GM18498 (cell line): ENCODE measurements at regions not wholly inside any gene's neighbourhood (a gene's known extent, or its start where the extent isn't known, plus 50 kb on each side); places are given as distances from the start of the nearest gene placed in this dataset.
"Not testable (repeated sequence)": the region's sequence is repeated elsewhere in the genome, so short reads cannot be mapped to it uniquely, and the experiment has no call there.

Source experiments
- ATAC-seq: cut with Tn5 transposase; IDR thresholded peaks from one replicate; pipeline ENCODE4 v1.9.1; 2021; ENCODE audit warnings: mild to moderate bottlenecking, moderate library complexity; ENCODE audit not compliant: unreplicated experiment

DNA sequence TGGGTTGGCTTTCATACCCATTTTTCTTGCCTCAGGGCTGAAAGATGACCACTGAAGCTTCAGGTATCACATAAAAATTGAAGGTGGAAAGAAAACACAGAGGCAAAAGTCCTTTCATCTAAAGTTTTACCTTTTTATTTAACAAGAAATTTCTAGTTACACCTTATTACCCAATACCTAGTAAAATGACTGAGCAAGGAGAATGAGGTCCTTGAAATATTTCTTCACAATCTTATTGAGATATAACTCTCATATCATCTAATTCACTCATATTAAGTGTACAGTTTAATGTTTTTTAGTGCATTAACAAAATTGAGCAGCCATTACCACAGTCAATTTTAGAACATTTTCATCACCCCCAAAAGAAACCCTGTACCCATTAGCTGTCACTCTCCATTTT lies 112.9 kb upstream of the ADTRP start:
- ATAC-seq = no peak

DNA sequence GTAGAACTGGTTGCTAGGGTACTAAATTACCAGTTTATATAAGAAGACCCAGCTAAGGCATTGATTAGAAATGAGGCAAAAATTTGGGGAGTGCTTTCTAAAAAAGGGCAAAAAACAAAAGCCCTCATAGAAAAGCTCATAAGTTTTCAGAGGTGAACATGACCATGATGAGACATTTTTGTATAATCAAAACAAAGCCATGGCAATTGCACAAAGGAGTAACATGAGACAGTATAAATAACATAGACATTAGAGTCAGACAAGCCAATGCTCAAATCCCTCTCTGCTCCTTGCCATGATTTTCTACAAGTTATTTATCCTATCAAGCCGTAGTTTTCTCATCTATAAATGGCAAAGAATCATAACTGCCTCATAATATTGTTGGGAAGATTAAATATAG lies 112.2 kb upstream of the ADTRP start:
- no peak for ATAC-seq

DNA sequence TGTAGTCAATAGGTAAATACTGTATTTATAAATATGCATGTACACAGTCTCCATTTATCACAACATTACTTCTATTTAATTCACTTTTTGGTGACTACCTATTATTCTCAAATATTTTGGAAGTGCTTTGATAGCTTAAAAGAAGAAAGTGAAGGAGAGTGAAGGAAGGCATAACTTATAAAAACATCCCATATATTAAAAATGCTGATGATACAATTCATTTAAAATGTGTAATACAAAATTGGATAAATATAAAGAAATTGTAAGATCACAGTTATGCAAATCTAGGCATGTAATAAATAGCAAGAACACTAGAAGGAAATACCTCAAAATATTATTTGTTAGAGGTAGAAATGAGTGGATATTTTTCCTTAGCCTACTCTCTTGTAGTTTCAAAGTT lies 111.6 kb upstream of the ADTRP start:
- no peak for ATAC-seq

DNA sequence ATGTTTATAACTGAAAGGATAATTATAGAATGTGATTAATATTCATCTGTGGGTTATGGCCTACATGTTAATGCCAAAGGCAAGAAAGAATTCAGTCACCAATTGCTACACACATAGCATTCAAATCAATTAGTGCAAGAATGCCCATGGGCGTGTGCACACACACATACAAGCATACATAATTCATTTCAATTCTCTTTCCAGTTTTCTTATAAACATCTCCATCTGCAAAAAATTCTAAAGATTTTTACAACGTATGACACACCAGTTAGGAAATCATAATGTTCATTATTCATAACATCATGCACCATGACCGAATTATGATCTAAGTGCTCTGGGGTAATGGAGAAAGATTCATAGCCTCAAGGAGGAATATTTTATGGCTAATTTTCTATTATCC lies 111.0 kb upstream of the ADTRP start:
- no peak for ATAC-seq

DNA sequence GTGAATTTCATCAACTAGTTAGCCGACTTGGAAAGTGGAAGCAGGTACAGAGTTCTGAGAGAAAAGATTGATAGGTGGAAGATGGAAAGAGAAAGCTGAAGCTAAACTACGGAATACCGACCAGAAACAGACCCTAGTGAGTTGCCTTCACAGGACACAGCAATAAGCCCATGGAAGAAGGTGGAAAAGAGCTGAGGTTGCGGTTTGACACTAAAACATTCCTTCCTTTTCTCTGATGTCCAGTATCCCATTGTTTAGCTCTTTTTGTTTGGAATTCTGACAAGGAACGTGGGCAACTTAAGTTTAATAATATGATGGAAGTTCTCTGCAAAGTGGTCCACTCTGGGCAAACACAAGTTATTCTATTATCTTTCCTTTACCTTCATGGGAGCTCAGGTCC lies 110.1 kb upstream of the ADTRP start:
- ATAC-seq = no peak

DNA sequence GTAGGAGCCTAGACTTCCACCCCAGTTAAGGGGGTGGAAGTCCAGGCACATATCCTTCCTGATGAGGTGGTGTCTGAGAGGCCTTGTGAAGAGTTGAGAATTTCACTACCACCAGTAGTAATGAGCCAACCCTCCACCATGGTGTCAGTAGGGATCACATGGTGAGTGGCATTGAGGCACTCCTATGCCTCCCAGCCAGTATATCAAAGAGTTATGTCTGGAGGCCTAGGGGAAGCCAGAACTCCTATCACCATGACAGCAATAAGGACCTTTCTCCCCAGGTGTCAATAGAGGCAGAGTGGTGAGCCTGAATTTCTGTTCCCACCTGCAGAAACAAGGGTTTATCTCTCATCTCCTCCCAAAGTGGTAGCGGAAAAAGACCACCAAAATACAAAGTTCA lies 106.6 kb upstream of the ADTRP start:
- no peak for ATAC-seq

DNA sequence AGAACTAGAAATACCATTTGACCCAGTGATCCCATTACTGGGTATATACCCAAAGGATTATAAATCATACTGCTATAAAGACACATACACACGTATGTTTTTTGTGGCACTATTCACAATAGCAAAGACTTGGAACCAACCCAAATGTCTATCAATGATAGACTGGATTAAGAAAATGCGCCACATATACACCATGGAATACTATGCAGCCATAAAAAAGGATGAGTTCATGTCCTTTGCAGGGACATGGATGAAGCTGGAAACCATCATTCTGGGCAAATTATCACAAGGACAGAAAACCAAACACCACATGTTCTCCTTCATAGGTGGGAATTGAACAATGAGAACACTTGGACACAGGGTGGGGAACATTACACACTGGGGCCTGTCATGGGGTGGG lies 104.9 kb upstream of the ADTRP start:
- ATAC-seq = not testable (repeated sequence)

DNA sequence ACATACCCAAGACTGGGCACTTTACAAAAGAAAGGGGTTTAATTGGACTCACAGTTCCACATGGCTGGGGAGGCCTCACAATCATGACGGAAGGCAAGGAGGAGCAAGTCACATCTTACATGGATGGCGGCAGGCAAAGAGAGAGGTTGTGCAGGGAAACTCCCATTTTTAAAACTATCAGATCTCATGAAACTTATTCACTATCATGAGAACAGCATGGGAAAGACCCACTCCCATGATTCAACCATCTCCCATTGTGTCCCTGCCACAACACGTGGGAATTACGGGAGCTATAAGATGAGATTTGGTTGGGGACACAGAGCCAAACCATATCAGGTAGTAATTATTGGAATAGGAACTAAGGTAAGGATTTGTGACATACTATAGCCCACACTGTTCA lies 101.6 kb upstream of the ADTRP start:
- not testable (repeated sequence) for ATAC-seq

DNA sequence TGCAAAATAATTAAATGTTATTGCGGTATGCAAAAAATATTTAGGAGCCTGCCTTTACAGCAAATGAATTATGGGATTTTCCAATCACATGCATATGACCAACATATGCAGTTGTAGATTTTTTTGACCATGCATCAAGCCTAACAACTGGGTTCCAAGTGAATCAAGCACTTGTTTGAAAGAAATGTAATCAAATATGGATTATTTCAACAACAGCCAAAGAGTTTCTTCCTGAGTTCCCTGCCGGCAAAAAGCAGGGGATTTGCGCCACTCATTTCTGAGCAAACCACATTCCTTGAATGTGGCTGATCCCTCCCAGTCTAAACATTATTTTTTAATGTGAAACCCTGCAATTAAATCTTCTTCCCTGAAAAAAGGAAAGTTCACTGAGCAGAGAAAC lies 100.1 kb upstream of the ADTRP start:
- ATAC-seq = no peak

DNA sequence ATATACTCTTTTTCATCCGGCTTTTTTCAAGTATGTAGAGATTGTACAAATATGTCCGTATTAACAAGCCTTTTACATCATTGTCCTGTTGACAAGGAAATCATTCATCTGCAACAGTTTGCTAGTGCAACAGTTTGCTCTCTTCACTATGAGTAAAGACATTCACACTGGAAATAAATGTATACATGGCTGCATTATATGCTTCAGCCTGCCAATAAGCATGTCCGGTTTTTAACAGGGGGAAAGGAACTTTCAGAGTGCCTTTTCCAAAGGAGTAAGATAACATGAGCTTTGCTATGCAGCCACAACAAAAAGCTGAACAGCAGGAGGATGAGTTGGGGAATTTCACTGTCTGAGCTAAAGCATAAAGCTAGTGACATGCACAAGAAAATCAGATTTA lies 99.4 kb upstream of the ADTRP start:
- no peak for ATAC-seq

DNA sequence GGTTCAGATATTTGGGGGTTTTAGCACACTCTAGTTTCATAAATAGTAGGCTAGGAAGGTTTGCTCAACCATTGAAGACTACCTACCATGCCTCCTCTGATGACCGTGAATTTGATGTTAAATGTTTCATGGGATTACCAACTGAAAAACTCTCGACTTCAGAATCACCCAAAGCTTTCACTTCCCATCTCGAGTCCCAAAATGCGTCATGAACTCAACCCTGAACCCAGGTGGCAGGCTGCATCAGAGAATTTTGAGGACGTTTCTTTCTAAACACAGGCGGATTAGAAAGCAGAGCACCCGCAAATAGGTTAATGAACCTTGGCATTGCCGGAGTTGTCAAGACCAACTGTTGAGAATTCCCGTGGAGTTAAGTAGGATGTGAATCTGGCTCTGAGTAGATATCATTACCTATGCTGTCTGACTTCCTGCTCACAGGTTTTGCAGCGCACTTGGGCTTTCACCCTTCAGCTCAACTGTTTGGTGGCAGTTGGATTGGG lies 98.4 kb upstream of the ADTRP start:
- ATAC-seq = peak; percentile 83

DNA sequence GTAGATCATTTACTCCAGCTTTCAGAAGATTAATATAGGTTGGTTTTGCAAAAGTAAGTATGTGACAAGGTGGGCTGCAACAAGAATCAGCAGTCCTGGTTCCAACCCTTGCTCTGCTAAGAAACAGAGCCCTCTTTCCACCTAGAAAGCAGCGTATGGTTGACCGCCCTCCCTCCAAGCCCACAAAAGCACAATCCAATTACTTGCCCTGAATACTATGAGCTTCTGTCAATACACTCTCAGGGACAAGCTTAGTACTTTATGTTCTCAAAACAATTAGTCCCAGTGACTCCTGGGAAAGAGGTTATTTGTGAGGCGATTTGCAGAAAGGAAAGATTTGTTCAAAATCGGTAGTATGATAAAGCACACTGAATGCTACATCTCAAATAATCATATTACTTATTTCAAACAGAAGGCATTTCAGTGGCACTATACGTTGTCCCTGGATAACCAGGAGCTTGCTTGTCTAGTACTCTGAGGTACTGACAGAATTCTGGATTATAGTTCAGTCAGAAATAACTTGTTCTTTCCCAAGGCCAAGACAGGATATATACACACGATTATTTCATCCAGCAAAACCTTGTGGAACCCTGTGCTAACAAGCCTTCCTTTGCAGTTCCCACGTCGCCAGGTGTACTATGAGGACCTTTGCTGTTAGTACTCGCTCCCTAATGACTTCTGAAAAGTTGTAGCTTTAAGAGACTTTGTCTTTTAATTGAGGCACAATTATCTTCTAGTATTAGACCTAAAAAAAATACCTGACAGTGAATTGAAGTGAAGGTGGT lies 96.9 kb upstream of the ADTRP start:
- ATAC-seq = no peak

DNA sequence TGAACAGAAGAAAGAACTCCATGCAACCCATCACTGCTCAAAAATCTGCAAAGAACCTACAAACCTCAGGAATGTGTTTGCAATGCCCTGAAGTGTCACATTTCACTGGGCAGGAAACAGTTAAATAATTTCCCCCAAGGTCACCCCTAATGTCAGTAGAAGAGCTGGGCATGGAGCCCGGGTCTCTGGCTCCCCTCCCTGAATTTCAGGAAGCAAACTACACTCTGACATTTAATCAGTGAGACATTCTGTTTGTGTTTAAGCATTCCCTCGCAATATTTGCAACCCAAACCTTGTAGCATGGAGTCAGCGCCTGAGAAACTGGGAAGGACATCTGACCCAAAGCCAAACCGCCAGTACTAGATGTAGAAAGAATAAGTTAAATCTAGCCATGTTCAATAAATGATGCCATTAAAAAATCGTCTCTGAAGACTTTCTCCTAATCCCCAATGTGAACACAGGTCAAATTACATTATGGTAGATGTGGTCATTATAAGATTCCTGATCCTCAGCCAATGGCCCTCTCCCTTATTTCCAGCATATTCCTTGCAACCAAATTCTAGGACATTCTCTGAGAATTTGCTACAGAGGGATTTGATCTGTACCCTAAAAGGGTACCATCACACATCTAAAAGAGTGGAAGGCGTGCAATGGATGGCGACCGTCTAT lies 91.2 kb upstream of the ADTRP start:
- ATAC-seq = no peak

DNA sequence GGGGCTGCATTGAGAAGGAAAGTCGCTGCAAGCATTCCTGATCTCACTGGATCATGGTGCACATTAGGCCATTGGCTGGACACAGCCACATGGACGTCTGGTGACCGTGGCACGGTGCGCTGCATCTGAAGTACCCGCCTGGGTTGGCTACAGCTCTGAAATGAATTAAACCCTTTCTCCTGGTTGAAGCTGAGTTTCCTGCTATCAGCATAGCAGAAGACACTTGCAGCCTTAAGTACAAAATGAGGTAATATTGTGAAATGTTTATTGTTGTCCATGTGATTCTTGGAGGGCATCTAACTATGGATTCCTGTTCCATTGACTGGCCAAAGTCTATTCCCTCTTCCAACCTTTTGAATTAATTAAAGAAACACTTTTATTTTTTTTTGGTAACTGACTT lies 89.8 kb upstream of the ADTRP start:
- ATAC-seq = no peak

DNA sequence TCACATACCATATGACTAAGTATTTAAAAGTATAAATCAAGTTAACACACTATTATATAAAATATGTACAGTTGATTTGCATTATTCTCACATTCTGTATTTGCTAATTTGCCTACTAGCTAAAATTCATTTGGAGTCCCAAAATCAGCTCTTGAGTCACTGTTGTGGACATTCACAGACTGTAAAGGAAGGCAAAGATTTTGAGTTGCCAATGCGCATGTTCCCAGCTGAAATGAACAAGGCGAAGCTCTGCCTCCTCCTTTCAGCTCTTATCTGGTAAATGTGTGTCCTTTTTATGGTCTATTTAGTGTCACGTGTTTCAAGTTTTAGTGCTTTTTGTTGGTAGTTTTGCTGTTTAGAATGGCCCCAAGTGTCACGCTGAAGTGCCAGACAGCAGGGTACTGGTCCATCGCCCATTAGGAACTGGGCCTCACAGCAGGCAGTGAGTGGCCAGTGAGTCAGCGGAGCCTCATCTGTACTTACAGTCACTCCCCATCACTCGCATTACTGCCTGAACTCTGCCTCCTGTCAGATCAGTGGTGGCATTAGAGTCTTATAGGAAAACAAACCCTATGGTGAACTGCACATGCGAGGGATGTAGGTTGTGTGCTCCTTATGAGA lies 87.2 kb upstream of the ADTRP start:
- ATAC-seq = no peak

DNA sequence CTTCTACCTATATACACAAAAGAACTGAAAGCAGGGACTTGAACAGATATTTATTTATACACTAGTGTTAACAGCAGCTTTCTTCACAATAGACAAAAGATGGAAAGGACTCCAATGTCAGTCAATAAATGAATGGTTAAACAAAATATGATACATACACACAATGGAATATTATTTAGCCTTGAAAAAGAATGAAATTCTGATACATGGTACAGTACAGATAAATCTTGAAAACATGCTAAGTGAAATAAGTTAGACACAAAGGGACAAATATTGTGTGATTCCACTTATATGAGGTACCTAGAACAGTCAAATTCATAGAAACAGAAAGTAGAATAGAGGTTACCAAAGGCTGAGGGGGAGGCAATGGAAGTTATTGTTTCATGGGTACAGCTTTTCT lies 79.8 kb upstream of the ADTRP start:
- ATAC-seq = no peak

DNA sequence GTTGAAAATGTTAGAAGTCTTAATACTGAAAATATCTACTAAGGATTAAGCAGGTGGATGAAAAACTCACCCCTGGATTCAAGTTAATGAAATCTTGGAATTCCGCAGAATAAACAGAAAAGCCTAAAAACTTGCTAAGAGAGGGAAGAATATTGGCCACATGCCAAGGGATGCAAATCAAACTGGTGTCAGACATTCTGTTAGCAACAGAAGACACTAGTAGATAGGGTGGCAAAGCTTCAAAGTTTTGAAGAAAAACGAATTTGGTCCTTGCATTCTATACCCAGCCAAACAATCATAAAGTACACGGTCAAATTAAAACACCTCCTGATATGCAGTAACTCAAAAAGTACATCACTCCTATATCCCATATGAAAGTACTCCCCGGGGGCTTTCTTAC lies 77.1 kb upstream of the ADTRP start:
- no peak for ATAC-seq

DNA sequence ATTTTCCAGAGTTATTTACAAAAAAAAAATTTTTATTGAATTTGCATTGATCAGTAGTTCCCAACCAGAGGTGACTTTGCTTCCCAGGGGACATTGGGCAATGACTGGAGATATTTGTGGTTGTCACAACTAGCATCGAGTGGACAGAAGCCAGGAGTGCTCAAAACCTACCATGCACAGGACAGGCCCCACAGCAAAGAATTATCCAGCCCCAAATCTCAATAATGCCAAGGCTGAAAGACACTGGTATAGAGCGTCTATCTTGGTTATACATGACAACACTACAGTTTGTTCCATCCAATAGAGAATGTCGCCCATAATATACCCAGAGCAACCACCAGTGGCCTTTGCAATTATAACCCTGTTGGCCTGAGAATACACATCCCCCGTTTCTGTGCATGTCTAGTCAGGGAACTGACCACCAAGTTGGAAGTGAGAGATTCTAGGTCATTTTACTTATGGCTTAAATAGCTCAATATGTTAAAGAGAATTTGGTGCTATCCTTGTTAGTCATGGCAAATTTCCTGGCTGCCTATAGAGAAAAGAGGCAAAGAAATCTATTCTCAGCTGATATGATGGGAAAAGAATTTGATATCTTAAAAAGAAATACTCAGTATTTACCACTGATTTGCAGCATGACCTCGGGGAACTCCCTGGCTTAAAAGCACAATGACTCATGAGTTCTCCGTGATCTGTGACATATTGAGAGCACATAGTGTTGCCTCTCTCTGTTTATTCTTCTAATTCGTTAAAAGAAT lies 76.0 kb upstream of the ADTRP start:
- ATAC-seq = peak; percentile 76

DNA sequence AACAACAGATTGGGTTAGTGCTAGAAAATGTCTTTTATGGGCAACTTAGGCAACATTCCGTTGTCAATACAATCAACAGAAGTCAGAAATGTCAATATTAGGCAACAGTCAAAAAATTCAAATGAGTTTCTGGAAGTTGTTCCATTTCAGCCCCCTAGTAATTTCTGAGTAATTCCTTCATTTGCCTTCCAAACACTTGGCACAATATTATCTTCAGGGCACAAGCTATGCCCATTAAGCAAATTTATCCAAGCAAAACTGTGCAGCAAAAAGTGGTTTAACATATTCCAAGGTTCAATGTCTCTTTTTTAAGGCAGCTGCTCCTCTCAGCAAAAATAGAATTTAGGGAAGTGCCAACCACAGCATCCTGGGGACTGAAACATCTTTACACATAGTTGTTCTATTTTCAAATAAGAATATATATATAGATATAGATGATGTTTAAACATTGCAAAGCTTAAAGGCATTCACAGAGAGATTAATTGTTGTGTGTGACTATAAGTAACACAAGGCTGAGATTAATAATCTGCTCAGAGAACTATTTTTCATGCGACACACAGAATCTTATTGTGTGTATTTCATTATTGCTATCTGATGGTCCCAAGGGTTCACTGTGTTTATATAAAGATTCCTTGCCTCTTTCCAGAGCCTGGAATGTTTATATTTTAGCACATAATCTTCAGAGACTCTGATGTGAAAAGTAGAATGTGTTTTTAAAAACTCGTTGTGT lies 75.2 kb upstream of the ADTRP start:
- no peak for ATAC-seq

DNA sequence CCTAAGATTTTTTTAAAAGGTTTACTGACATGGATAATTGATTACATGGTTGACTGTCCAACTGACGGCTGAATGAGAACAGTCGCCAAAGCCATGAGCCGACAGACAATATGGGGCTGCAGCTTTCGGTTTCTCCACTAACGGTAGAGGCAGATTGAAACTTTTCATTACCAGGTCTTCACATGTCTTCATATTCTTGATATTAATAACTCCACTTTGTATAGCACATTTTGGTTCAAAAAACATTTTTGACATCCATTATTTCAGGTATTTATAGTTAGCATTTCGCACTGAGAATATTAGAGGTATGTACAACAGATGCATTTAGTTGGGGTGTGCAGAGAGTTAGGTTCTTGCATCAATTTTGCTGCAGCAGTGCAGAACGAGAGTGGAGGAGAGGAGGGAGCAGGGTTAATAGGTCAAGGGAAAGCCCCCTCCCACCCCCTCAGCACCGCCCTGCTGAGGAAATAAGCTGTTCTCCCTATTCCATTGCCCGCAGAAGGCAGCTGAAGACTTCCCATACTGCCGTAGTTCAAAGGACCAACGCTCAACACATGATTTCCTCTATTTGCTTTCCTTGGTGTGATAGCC lies 73.6 kb upstream of the ADTRP start:
- no peak for ATAC-seq
